B cell (primary cell): ENCODE measurements at regions not wholly inside any gene's neighbourhood (a gene's known extent, or its start where the extent isn't known, plus 50 kb on each side); places are given as distances from the start of the nearest gene placed in this dataset.

Experiments used
- ATAC-seq: fragments of 200-7000 bp; cut with Tn5 transposase; one replicate; pipeline ENCODE4 v1.10.0; 2021; ENCODE audit warnings: low read depth, mild to moderate bottlenecking, moderate number of reproducible peaks, moderate library complexity
- CTCF ChIA-PET: fragments of 350-600 bp; sonication (Branson Sonifier 250); formaldehyde crosslinking; loops from one replicate; lab custom pipeline; 2021; ENCODE audit warnings: antibody characterized with exemption, inconsistent platforms; lab: Charles Lee
- POLR2A ChIA-PET: fragments of 350-600 bp; sonication (Branson Sonifier 250); formaldehyde crosslinking; loops from one replicate; lab custom pipeline; 2021; ENCODE audit warnings: antibody characterized with exemption; lab: Charles Lee
- DNase-seq: peaks from one replicate; pipeline ENCODE4 v3.0.0; 2013
- H2AFZ ChIP-seq: 2 replicates; pipeline ENCODE4 v1.6.1; 2012; ENCODE audit warnings: mild to moderate bottlenecking, low read depth, low read length; ENCODE audit not compliant: insufficient read depth, poor library complexity, severe bottlenecking
- H3K27ac ChIP-seq, 2 donors: 1 replicate in 1 of 2; 2 replicates in 1 of 2; pipeline ENCODE4 v1.5.1; 2012 to 2013; ENCODE audit warnings: low read length in 2 of 2, mild to moderate bottlenecking in 2 of 2, moderate library complexity in 1 of 2
- H3K27me3 ChIP-seq, 4 experiments: fragments of 200-600 bp in 1 of 4; sonication (generic) in 1 of 4; replicated peaks in 1 of 4; 1 replicate in 2 of 4; 2 replicates in 2 of 4; pipeline versions ENCODE4 v1.6.1 to v1.7.0; 2013 to 2016; ENCODE audit warnings: low read length in 3 of 4, mild to moderate bottlenecking in 2 of 4, mixed read lengths in 1 of 4, moderate library complexity in 1 of 4; ENCODE audit not compliant: insufficient read depth in 4 of 4, control insufficient read depth in 3 of 4; ENCODE audit errors: control extremely low read depth in 1 of 4
- H3K36me3 ChIP-seq, 2 experiments: replicated peaks in 1 of 2; 1 replicate in 1 of 2; 2 replicates in 1 of 2; pipeline versions ENCODE4 v1.6.1 to v1.7.1; 2013; ENCODE audit warnings: low read length in 1 of 2; ENCODE audit not compliant: insufficient read depth in 2 of 2, control insufficient read depth in 1 of 2; ENCODE audit errors: control extremely low read depth in 1 of 2, extremely low read depth in 1 of 2
- H3K4me1 ChIP-seq, 2 donors: fragments of 200-600 bp in 1 of 2; sonication (generic) in 1 of 2; 1 replicate in 1 of 2; 2 replicates in 1 of 2; pipeline versions ENCODE4 v1.5.1 to v1.6.1; 2013 to 2017; ENCODE audit warnings: low read length in 2 of 2; ENCODE audit not compliant: control insufficient read depth in 2 of 2, insufficient read depth in 2 of 2
- H3K4me2 ChIP-seq: replicated peaks from 2 replicates; pipeline ENCODE3; 2012; ENCODE audit warnings: mild to moderate bottlenecking, low read depth, low read length; ENCODE audit not compliant: poor library complexity, severe bottlenecking
- H3K4me3 ChIP-seq, 5 experiments: fragments of 200-600 bp in 1 of 5; sonication (generic) in 1 of 5; 1 replicate in 3 of 5; 2 replicates in 2 of 5; pipeline versions ENCODE4 v1.5.1 to v1.7.0; 2011 to 2016; ENCODE audit warnings: low read length in 4 of 5, mild to moderate bottlenecking in 4 of 5, low read depth in 2 of 5, control low read depth in 1 of 5, moderate library complexity in 1 of 5; ENCODE audit not compliant: insufficient read depth in 1 of 5; ENCODE audit errors: control extremely low read depth in 1 of 5, extremely low read depth in 1 of 5
- H3K79me2 ChIP-seq: fragments of 200-600 bp; sonication (generic); one replicate; pipeline ENCODE4 v1.6.0; 2016; ENCODE audit warnings: low read length; ENCODE audit not compliant: control insufficient read depth, insufficient read depth
- H3K9ac ChIP-seq: fragments of 200-600 bp; sonication (generic); 2 replicates; pipeline ENCODE4 v1.6.1; 2017; ENCODE audit warnings: mild to moderate bottlenecking, low read length, moderate library complexity
- H3K9me3 ChIP-seq, 3 donors: one replicate each; pipeline versions ENCODE4 v1.6.1 to v1.7.1; 2013; ENCODE audit warnings: low read length in 2 of 3; ENCODE audit not compliant: control insufficient read depth in 2 of 3, insufficient read depth in 1 of 3; ENCODE audit errors: control extremely low read depth in 1 of 3
- H4K20me1 ChIP-seq: 2 replicates; pipeline ENCODE4 v1.6.0; 2012; ENCODE audit warnings: mild to moderate bottlenecking, low read length; ENCODE audit not compliant: insufficient read depth, control insufficient read depth, poor library complexity, severe bottlenecking
- H3K27ac Mint-ChIP-seq: one replicate; pipeline ENCODE4 v1.8.0; 2021; ENCODE audit warnings: mixed read lengths
- H3K27me3 Mint-ChIP-seq: one replicate; pipeline ENCODE4 v1.8.0; 2021; ENCODE audit warnings: mixed read lengths
- H3K4me1 Mint-ChIP-seq: one replicate; pipeline ENCODE4 v1.8.0; 2021; ENCODE audit warnings: mixed read lengths
- H3K4me3 Mint-ChIP-seq: one replicate; pipeline ENCODE4 v1.8.0; 2021; ENCODE audit warnings: mixed read lengths
- H3K9me3 Mint-ChIP-seq: one replicate; pipeline ENCODE4 v1.8.0; 2022; ENCODE audit warnings: mixed read lengths; ENCODE audit not compliant: insufficient read depth
- CTCF ChIP-seq: fragments of 200-600 bp; IDR thresholded peaks from one replicate; pipeline ENCODE4 v1.8.0; 2022; ENCODE audit warnings: antibody characterized with exemption, mild to moderate bottlenecking
- EZH2 ChIP-seq: IDR thresholded peaks from 2 replicates; pipeline ENCODE4 v1.6.1; 2012; ENCODE audit warnings: borderline replicate concordance, low read depth, mild to moderate bottlenecking, moderate library complexity, low read length; ENCODE audit not compliant: insufficient read depth, poor library complexity, severe bottlenecking
- WGBS: methylation state at CpG from one replicate; pipeline ENCODE4 v1.1.5; 2013; ENCODE audit warnings: missing lambda C conversion rate; ENCODE audit not compliant: insufficient coverage; 5-methylcytosine and 5-hydroxymethylcytosine counted together
- intact Hi-C: fragments of 100-400 bp; cut with micrococcal nuclease; formaldehyde crosslinking; loops from one replicate; pipeline ENCODE4 v1.10.0; 2022

- H4K20me1 ChIP-seq = no peaks in the 10 kb centered on the region
- WGBS = no CpG with 5 or more reads among the region's 1 CpG
- no peak for DNase-seq
- H3K36me3 ChIP-seq = no peaks in the 10 kb centered on the region
- no peak overlapping the region for H3K9ac ChIP-seq
- Mint-ChIP-seq H3K4me3 (no peak overlapping the region), H3K9me3 (no peaks in the 10 kb centered on the region), H3K27me3 (no peaks in the 10 kb centered on the region), H3K27ac (no peak overlapping the region), H3K4me1 (peaks cover 5% of the 10 kb centered on the region)
- intact Hi-C loops = no loop called here
- CTCF ChIA-PET = interaction anchor here (1.1 kb wide), 1 partner anchor 11 kb away, joined by 3 read pairs; no protein-coding TSS in a partner anchor
- ATAC-seq = no peak
- no peak overlapping the region for H3K4me3 ChIP-seq
- no peak for TF ChIP-seq EZH2
- no peak for TF ChIP-seq CTCF
- H3K27me3 ChIP-seq = no peaks in the 10 kb centered on the region
- POLR2A ChIA-PET = no interaction called here
- no peaks in the 10 kb centered on the region for H3K9me3 ChIP-seq
- H3K27ac ChIP-seq = no peak overlapping the region
- no peak overlapping the region for H2AFZ ChIP-seq
- no peaks in the 10 kb centered on the region for H3K79me2 ChIP-seq
- H3K4me1 ChIP-seq = no peaks in the 10 kb centered on the region
- H3K4me2 ChIP-seq = no peak overlapping the region
These were observed 125.0 kb upstream of the ATP2B1 start for GRCh38 chr12:89833337-89834252.

GRCh38 chr12:89832336-89832735 is 123.7 kb upstream of the ATP2B1 start:
- H3K27ac Mint-ChIP-seq = no peak overlapping the region
- 100% methylated on average over 1 of the region's 2 CpGs for WGBS
- no peaks in the 10 kb centered on the region for H3K27me3 Mint-ChIP-seq
- Histone ChIP-seq H3K4me2 (no peak overlapping the region), H3K79me2 (no peaks in the 10 kb centered on the region), H4K20me1 (no peaks in the 10 kb centered on the region), H3K9ac (no peak overlapping the region), H3K4me3 (no peak overlapping the region), H3K27me3 (no peaks in the 10 kb centered on the region), H3K36me3 (no peaks in the 10 kb centered on the region), H2AFZ (no peak overlapping the region), H3K4me1 (no peaks in the 10 kb centered on the region), H3K9me3 (no peaks in the 10 kb centered on the region), H3K27ac (no peak overlapping the region)
- ChIA-PET POLR2A (no interaction called here), CTCF (interaction anchor here (0.6 to 1.4 kb wide), 3 partner anchors 14 to 207 kb away, joined by 3 read pairs; no protein-coding TSS in a partner anchor)
- H3K4me1 Mint-ChIP-seq = peaks cover 5% of the 10 kb centered on the region
- intact Hi-C loops = no loop called here
- DNase-seq (no peak), ATAC-seq (no peak)
- H3K9me3 Mint-ChIP-seq = no peaks in the 10 kb centered on the region
- no peak for TF ChIP-seq CTCF
- TF ChIP-seq EZH2 = no peak
- H3K4me3 Mint-ChIP-seq = no peak overlapping the region
